ENCODE measurements at regions not wholly inside any gene's neighbourhood (a gene's known extent, or its start where the extent isn't known, plus 50 kb on each side); places are given as distances from the start of the nearest gene placed in this dataset.

GRCh38 chr5:162360373-162360931, 292.9 kb downstream of the GABRG2 start:
- H3K36me3 ChIP-seq (ENCODE audit: control insufficient read depth, insufficient read depth, low read length) = no peaks in the 10 kb centered on the region
- H3K9ac ChIP-seq (ENCODE audit: low read length) = no peak overlapping the region
- H3K4me3 ChIP-seq (ENCODE audit: low read length) = no peak overlapping the region
- no peak overlapping the region for H3K27ac ChIP-seq (ENCODE audit: low read depth, low read length)
- no peaks in the 10 kb centered on the region for H3K4me1 ChIP-seq (ENCODE audit: control insufficient read depth, insufficient read depth, low read length)
- no peaks in the 10 kb centered on the region for H3K27me3 ChIP-seq (ENCODE audit: control insufficient read depth, insufficient read depth, low read length)

GRCh38 chr5:162372256-162372655, 304.7 kb downstream of the GABRG2 start:
- Histone ChIP-seq H3K9ac (ENCODE audit: low read length) (no peak overlapping the region), H3K27ac (ENCODE audit: low read depth, low read length) (no peak overlapping the region), H3K27me3 (ENCODE audit: control insufficient read depth, insufficient read depth, low read length) (no peaks in the 10 kb centered on the region), H3K4me3 (ENCODE audit: low read length) (no peak overlapping the region), H3K4me1 (ENCODE audit: control insufficient read depth, insufficient read depth, low read length) (no peaks in the 10 kb centered on the region), H3K36me3 (ENCODE audit: control insufficient read depth, insufficient read depth, low read length) (no peaks in the 10 kb centered on the region)

DNA sequence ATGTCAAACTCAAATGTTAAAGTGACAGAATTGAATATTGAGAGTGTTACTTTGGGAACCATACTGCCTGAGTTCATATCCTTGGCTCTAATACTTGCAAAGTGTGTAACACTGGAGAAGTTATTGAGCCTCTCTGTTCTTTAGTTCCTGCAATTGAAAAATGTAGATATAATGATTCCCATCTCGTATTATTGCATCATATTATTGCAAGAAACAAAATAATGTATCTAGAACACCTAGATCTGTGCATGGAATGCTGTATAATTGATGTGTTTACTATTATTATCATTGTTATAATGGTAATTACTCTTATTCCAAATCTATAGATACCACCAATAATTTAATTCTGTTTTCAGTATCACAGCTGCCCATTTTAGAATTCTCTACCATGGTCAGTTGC, 310.3 kb downstream of the GABRG2 start:
- Histone ChIP-seq H3K4me1 (ENCODE audit: control insufficient read depth, insufficient read depth, low read length) (no peaks in the 10 kb centered on the region), H3K4me3 (ENCODE audit: low read length) (no peak overlapping the region), H3K36me3 (ENCODE audit: control insufficient read depth, insufficient read depth, low read length) (no peaks in the 10 kb centered on the region), H3K9ac (ENCODE audit: low read length) (no peak overlapping the region), H3K27me3 (ENCODE audit: control insufficient read depth, insufficient read depth, low read length) (no peaks in the 10 kb centered on the region), H3K27ac (ENCODE audit: low read depth, low read length) (no peak overlapping the region)

DNA sequence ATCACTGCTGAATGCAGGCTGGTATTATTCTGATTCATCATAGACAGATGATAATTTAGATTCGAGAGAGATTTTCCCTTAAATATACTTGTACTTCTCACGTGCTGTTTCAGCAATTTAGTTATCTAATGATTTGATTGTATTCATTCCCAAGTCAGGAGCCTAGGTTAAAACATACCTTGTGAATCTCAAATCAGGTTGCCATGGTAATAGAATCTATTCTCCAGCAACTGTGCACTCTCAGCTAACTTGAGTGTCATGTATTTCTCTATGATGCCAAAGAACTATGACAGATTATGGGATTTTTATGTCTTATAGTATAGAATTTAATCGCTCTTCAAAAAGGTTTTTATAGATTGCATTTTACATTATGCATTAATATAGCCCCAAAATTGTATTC, 315.3 kb downstream of the GABRG2 start:
- Histone ChIP-seq H3K27me3 (ENCODE audit: control insufficient read depth, insufficient read depth, low read length) (no peaks in the 10 kb centered on the region), H3K4me1 (ENCODE audit: control insufficient read depth, insufficient read depth, low read length) (no peaks in the 10 kb centered on the region), H3K27ac (ENCODE audit: low read depth, low read length) (no peak overlapping the region), H3K4me3 (ENCODE audit: low read length) (no peak overlapping the region), H3K9ac (ENCODE audit: low read length) (no peak overlapping the region), H3K36me3 (ENCODE audit: control insufficient read depth, insufficient read depth, low read length) (no peaks in the 10 kb centered on the region)

DNA sequence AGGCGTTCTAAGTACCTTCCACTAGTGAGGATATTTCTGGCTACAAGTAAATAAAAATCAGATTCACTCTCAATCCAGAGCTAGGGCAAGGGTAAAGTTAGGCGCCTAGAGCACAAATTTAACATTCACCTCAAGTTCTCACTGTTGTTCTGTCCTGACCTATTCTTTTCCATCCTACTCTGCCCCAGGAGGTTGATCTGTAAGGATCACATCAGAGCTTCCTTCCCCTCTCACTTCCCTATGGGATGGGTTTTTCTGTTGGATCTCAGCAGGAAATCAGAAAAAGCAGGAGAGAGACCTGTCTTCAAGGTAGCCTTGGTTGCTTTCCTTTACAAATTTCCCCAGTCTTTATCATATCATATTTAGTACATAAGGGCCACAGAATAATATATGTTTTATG, 316.7 kb downstream of the GABRG2 start:
- Histone ChIP-seq H3K9ac (ENCODE audit: low read length) (no peak overlapping the region), H3K4me3 (ENCODE audit: low read length) (no peak overlapping the region), H3K4me1 (ENCODE audit: control insufficient read depth, insufficient read depth, low read length) (no peaks in the 10 kb centered on the region), H3K27ac (ENCODE audit: low read depth, low read length) (no peak overlapping the region), H3K27me3 (ENCODE audit: control insufficient read depth, insufficient read depth, low read length) (no peaks in the 10 kb centered on the region), H3K36me3 (ENCODE audit: control insufficient read depth, insufficient read depth, low read length) (no peaks in the 10 kb centered on the region)

- no peak overlapping the region for H3K27ac ChIP-seq (ENCODE audit: low read depth, low read length)
- H3K4me1 ChIP-seq (ENCODE audit: control insufficient read depth, insufficient read depth, low read length) = no peaks in the 10 kb centered on the region
- H3K9ac ChIP-seq (ENCODE audit: low read length) = no peak overlapping the region
- H3K27me3 ChIP-seq (ENCODE audit: control insufficient read depth, insufficient read depth, low read length) = no peaks in the 10 kb centered on the region
- H3K36me3 ChIP-seq (ENCODE audit: control insufficient read depth, insufficient read depth, low read length) = no peaks in the 10 kb centered on the region
- no peak overlapping the region for H3K4me3 ChIP-seq (ENCODE audit: low read length)
These were observed 324.3 kb downstream of the GABRG2 start for GRCh38 chr5:162391833-162392232.

DNA sequence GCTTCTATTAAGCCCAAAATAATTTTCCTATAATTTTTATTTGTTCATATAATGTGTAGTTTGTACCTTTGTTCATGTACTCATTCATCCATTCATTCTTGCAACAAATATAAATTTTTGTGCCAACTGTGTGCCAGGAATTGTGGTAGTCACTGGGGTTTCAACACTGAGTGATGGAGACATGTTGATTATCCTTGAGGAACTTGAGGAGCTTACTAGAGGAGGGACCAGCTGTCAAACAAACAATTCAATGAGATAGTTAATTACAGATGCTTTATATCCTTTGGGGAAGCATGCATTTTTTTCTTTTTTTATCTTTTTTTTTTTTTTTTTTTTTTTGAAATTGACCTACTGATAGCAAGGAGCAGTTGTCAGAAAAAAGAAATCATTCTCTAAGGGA, 324.8 kb downstream of the GABRG2 start:
- Histone ChIP-seq H3K4me3 (ENCODE audit: low read length) (no peak overlapping the region), H3K9ac (ENCODE audit: low read length) (no peak overlapping the region), H3K27ac (ENCODE audit: low read depth, low read length) (no peak overlapping the region), H3K4me1 (ENCODE audit: control insufficient read depth, insufficient read depth, low read length) (no peaks in the 10 kb centered on the region), H3K27me3 (ENCODE audit: control insufficient read depth, insufficient read depth, low read length) (no peaks in the 10 kb centered on the region), H3K36me3 (ENCODE audit: control insufficient read depth, insufficient read depth, low read length) (no peaks in the 10 kb centered on the region)

GRCh38 chr5:162393534-162393933, 326.0 kb downstream of the GABRG2 start:
- Histone ChIP-seq H3K4me1 (ENCODE audit: control insufficient read depth, insufficient read depth, low read length) (no peaks in the 10 kb centered on the region), H3K27me3 (ENCODE audit: control insufficient read depth, insufficient read depth, low read length) (no peaks in the 10 kb centered on the region), H3K27ac (ENCODE audit: low read depth, low read length) (no peak overlapping the region), H3K4me3 (ENCODE audit: low read length) (no peak overlapping the region), H3K9ac (ENCODE audit: low read length) (no peak overlapping the region), H3K36me3 (ENCODE audit: control insufficient read depth, insufficient read depth, low read length) (no peaks in the 10 kb centered on the region)

DNA sequence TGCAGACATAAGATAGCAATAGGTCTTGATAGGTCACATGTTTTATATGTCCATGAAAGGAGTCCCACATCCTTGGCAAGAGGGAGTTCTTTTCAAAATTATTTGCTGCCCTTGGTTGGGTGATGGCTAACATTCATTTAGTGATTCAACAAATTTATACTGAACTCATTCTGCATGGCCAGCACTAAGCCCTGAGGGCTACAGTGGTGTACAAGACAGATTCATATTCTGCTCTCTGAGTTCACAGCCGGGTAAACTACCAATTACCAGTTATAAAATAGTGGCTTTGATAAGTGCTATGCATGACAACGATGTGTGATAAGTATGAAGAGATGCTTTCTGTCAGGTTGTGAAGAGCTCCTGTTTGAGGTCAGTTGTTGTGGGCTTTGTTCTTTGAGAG, 340.0 kb downstream of the GABRG2 start:
- no peak overlapping the region for H3K4me3 ChIP-seq (ENCODE audit: low read length)
- H3K4me1 ChIP-seq (ENCODE audit: control insufficient read depth, insufficient read depth, low read length) = no peaks in the 10 kb centered on the region
- no peak overlapping the region for H3K27ac ChIP-seq (ENCODE audit: low read depth, low read length)
- H3K36me3 ChIP-seq (ENCODE audit: control insufficient read depth, insufficient read depth, low read length) = no peaks in the 10 kb centered on the region
- no peaks in the 10 kb centered on the region for H3K27me3 ChIP-seq (ENCODE audit: control insufficient read depth, insufficient read depth, low read length)
- no peak overlapping the region for H3K9ac ChIP-seq (ENCODE audit: low read length)

- Histone ChIP-seq H3K27ac (ENCODE audit: low read depth, low read length) (no peak overlapping the region), H3K27me3 (ENCODE audit: control insufficient read depth, insufficient read depth, low read length) (no peaks in the 10 kb centered on the region), H3K36me3 (ENCODE audit: control insufficient read depth, insufficient read depth, low read length) (no peaks in the 10 kb centered on the region), H3K4me1 (ENCODE audit: control insufficient read depth, insufficient read depth, low read length) (no peaks in the 10 kb centered on the region), H3K9ac (ENCODE audit: low read length) (no peak overlapping the region), H3K4me3 (ENCODE audit: low read length) (no peak overlapping the region)
These were observed 342.8 kb downstream of the GABRG2 start for GRCh38 chr5:162410365-162410764.

DNA sequence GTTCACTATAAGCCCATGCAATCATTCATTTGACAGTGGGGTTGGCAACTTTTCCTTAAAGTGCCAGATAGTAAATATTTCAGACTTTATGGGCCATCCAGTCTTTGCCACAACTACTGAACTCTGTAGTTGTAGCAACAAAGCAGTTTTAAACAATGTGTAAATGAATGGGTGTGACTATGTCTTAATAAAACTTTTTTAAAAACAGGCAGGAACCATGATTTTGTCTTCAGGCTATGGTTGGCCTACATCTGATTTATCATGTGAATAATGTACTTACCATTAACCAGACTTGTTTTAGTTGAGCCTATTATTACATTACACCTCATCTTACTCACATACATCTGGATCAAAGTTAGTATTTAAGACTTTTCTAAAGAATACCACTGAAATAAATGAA, 361.6 kb downstream of the GABRG2 start:
- H3K4me3 ChIP-seq (ENCODE audit: low read length) = no peak overlapping the region
- no peaks in the 10 kb centered on the region for H3K36me3 ChIP-seq (ENCODE audit: control insufficient read depth, insufficient read depth, low read length)
- H3K4me1 ChIP-seq (ENCODE audit: control insufficient read depth, insufficient read depth, low read length) = no peaks in the 10 kb centered on the region

DNA sequence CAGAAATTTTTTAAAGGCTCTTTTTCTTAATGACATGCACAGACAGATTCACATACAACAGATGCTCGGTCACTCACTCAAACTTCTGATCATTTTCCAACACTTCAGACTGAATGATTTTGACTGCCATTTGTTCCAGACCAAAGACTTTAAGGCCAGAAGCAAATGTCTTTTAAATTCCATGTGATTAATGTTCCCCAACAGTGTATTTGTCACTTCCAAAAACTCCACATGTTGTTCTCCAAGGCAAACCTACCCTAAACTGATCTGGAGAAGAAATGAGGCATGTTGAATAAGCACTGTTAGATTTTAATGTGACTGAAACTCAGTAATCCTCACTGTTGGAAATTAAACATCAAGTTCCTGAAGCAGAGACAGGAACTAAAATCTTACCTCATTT, 366.7 kb downstream of the GABRG2 start:
- no peaks in the 10 kb centered on the region for H3K36me3 ChIP-seq (ENCODE audit: control insufficient read depth, insufficient read depth, low read length)
- no peak overlapping the region for H3K4me3 ChIP-seq (ENCODE audit: low read length)
- H3K9ac ChIP-seq (ENCODE audit: low read length) = no peak overlapping the region
- no peaks in the 10 kb centered on the region for H3K4me1 ChIP-seq (ENCODE audit: control insufficient read depth, insufficient read depth, low read length)
- H3K27me3 ChIP-seq (ENCODE audit: control insufficient read depth, insufficient read depth, low read length) = no peaks in the 10 kb centered on the region
- H3K27ac ChIP-seq (ENCODE audit: low read depth, low read length) = no peak overlapping the region

More for the DNA sequence above, 361.6 kb downstream of the GABRG2 start:
- Histone ChIP-seq H3K27ac (ENCODE audit: low read depth, low read length) (no peak overlapping the region), H3K9ac (ENCODE audit: low read length) (no peak overlapping the region), H3K27me3 (ENCODE audit: control insufficient read depth, insufficient read depth, low read length) (no peaks in the 10 kb centered on the region)

DNA sequence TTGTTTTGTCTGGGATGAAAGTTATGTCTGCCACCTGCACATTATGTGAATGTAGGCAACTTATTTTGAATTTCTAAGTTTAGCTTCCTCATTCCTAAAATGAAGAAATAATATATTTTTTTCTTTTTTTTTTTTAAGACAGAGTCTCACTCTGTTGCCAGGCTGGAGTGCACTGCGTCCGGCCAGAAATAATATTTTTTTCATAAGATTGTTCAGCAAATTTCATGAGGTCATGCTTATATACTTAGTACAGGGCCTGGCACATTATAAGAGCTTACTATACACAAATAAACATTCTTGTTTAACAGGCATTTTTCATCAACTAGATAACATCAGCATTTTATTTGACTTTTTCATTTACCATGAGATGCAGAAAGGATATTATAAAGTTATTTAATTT, 368.5 kb downstream of the GABRG2 start:
- H3K9ac ChIP-seq (ENCODE audit: low read length) = no peak overlapping the region
- H3K36me3 ChIP-seq (ENCODE audit: control insufficient read depth, insufficient read depth, low read length) = no peaks in the 10 kb centered on the region
- H3K27ac ChIP-seq (ENCODE audit: low read depth, low read length) = no peak overlapping the region
- no peaks in the 10 kb centered on the region for H3K27me3 ChIP-seq (ENCODE audit: control insufficient read depth, insufficient read depth, low read length)
- H3K4me3 ChIP-seq (ENCODE audit: low read length) = no peak overlapping the region
- H3K4me1 ChIP-seq (ENCODE audit: control insufficient read depth, insufficient read depth, low read length) = no peaks in the 10 kb centered on the region
